OCI-LY1 (cell line): ENCODE measurements at regions not wholly inside any gene's neighbourhood (a gene's known extent, or its start where the extent isn't known, plus 50 kb on each side); places are given as distances from the start of the nearest gene placed in this dataset.

Experiments used
- EZH2 ChIP-seq: fragments of 200-600 bp; sonication (generic), shearing (Covaris generic); IDR thresholded peaks from 2 replicates; pipeline ENCODE4 v1.8.0; 2017; ENCODE audit warnings: borderline replicate concordance, mixed run types, mild to moderate bottlenecking, antibody characterized with exemption, low read length, moderate library complexity, mixed read lengths
- TF ChIP-seq, protein P1 (sequence below): fragments of 200-600 bp; sonication (generic), shearing (Covaris generic); IDR thresholded peaks from 2 replicates; pipeline ENCODE4 v1.5.1; 2017; ENCODE audit warnings: mild to moderate bottlenecking, antibody characterized with exemption, low read length, moderate library complexity, mixed read lengths

DNA sequence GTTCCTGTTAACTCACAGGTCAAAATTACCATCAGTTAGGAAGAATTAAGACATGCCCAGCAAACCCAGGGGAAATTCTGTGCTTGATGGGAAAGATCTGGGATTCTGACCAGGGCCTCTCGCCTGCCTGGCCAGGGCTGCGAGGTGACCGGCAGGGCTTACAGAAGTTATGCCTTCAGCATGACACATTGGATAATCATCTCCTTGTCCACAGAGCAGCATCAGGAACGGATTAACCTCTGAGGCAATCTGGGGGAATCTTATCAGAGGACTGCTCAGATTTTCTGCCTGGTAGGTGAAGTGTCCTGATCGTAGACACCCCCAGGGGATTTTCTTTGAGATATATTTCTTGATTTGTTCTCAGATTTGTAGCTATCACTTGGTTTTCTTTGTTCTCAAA lies 172.5 kb downstream of the HS3ST3A1 start:
- TF ChIP-seq, protein P1, sequence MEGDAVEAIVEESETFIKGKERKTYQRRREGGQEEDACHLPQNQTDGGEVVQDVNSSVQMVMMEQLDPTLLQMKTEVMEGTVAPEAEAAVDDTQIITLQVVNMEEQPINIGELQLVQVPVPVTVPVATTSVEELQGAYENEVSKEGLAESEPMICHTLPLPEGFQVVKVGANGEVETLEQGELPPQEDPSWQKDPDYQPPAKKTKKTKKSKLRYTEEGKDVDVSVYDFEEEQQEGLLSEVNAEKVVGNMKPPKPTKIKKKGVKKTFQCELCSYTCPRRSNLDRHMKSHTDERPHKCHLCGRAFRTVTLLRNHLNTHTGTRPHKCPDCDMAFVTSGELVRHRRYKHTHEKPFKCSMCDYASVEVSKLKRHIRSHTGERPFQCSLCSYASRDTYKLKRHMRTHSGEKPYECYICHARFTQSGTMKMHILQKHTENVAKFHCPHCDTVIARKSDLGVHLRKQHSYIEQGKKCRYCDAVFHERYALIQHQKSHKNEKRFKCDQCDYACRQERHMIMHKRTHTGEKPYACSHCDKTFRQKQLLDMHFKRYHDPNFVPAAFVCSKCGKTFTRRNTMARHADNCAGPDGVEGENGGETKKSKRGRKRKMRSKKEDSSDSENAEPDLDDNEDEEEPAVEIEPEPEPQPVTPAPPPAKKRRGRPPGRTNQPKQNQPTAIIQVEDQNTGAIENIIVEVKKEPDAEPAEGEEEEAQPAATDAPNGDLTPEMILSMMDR: no peak
- no peak for TF ChIP-seq EZH2
